IMR-90 (cell line): ENCODE measurements at regions not wholly inside any gene's neighbourhood (a gene's known extent, or its start where the extent isn't known, plus 50 kb on each side); places are given as distances from the start of the nearest gene placed in this dataset.

Source experiments
- ATAC-seq: fragments of 200-7000 bp; cut with Tn5 transposase; 2 replicates; pipeline ENCODE4 v1.9.1; 2020; ENCODE audit warnings: low read depth, mild to moderate bottlenecking, moderate library complexity
- BruUV-seq: library from RNA; stranded (reverse); fragments of 400-500 nt; replicated peaks from 2 replicates; lab custom pipeline; 2021; lab: Mats Ljungman, UMichigan
- CTCF ChIA-PET: fragments of 300-600 bp; formaldehyde crosslinking; extraction: SDS; loops from one replicate; lab custom pipeline; 2021; ENCODE audit warnings: antibody characterized with exemption; lab: Yijun Ruan, JAX
- POLR2A ChIA-PET: fragments of 300-600 bp; sonication (Branson Sonifier 250); formaldehyde crosslinking; loops from one replicate; lab custom pipeline; 2022; ENCODE audit warnings: antibody characterized with exemption; ENCODE audit not compliant: unreplicated experiment; lab: Charles Lee
- DNase-seq: peaks from one replicate; pipeline ENCODE4 v3.0.0; 2013
- H2AFZ ChIP-seq: replicated peaks from 2 replicates; pipeline ENCODE3; 2013; ENCODE audit warnings: low read length, mild to moderate bottlenecking; ENCODE audit not compliant: poor library complexity
- H2AK5ac ChIP-seq: 2 replicates; pipeline ENCODE4 v1.6.1; 2013; ENCODE audit warnings: low read depth, low read length, inconsistent platforms
- H2AK9ac ChIP-seq: replicated peaks from 2 replicates; pipeline ENCODE3; 2013; ENCODE audit warnings: mild to moderate bottlenecking, low read depth, low read length, moderate library complexity; ENCODE audit not compliant: poor library complexity
- H2BK120ac ChIP-seq: 2 replicates; pipeline ENCODE4 v1.6.1; 2013; ENCODE audit warnings: low read depth, low read length, inconsistent platforms
- H2BK15ac ChIP-seq: 3 replicates; pipeline ENCODE4 v1.6.1; 2013; ENCODE audit warnings: low read depth, low read length, inconsistent platforms
- H2BK20ac ChIP-seq: 2 replicates; pipeline ENCODE4 v1.6.1; 2013; ENCODE audit warnings: low read depth, mild to moderate bottlenecking, inconsistent platforms, low read length, moderate library complexity
- H2BK5ac ChIP-seq: 2 replicates; pipeline ENCODE4 v1.6.1; 2013; ENCODE audit warnings: mild to moderate bottlenecking, low read depth, low read length, inconsistent platforms; ENCODE audit not compliant: poor library complexity, severe bottlenecking
- H3K14ac ChIP-seq: replicated peaks from 2 replicates; pipeline ENCODE4 v1.6.1; 2013; ENCODE audit warnings: low read depth, low read length, inconsistent platforms
- H3K18ac ChIP-seq: 2 replicates; pipeline ENCODE4 v1.6.1; 2013; ENCODE audit warnings: low read depth, low read length, control low read depth
- H3K23ac ChIP-seq: 2 replicates; pipeline ENCODE4 v1.6.1; 2013; ENCODE audit warnings: low read depth, low read length, inconsistent platforms
- H3K27ac ChIP-seq: 2 replicates; pipeline ENCODE4 v1.5.1; 2013; ENCODE audit warnings: mild to moderate bottlenecking, control low read depth, low read length; ENCODE audit not compliant: insufficient read depth
- H3K27me3 ChIP-seq: 2 replicates; pipeline ENCODE4 v1.6.1; 2013; ENCODE audit warnings: low read length; ENCODE audit not compliant: control insufficient read depth, insufficient read depth
- H3K36me3 ChIP-seq: 2 replicates; pipeline ENCODE4 v1.6.1; 2013; ENCODE audit warnings: low read length, mixed read lengths; ENCODE audit not compliant: control insufficient read depth, insufficient read depth
- H3K4ac ChIP-seq: 2 replicates; pipeline ENCODE4 v1.6.1; 2013; ENCODE audit warnings: low read depth, low read length, inconsistent platforms
- H3K4me1 ChIP-seq: 2 replicates; pipeline ENCODE4 v1.6.1; 2013; ENCODE audit warnings: low read length, mixed read lengths; ENCODE audit not compliant: control insufficient read depth, insufficient read depth
- H3K4me2 ChIP-seq: 2 replicates; pipeline ENCODE4 v1.6.1; 2013; ENCODE audit warnings: low read depth, mild to moderate bottlenecking, control low read depth, low read length, moderate library complexity
- H3K4me3 ChIP-seq: 2 replicates; pipeline ENCODE4 v1.5.1; 2013; ENCODE audit warnings: low read depth, mild to moderate bottlenecking, control low read depth, low read length, moderate library complexity; ENCODE audit not compliant: insufficient read depth
- H3K56ac ChIP-seq: 2 replicates; pipeline ENCODE4 v1.6.1; 2013; ENCODE audit warnings: low read length, inconsistent platforms; ENCODE audit not compliant: insufficient read depth; ENCODE audit errors: extremely low read depth
- H3K79me1 ChIP-seq, 2 experiments: 2 replicates each; pipeline ENCODE4 v1.6.1; 2013; ENCODE audit warnings: low read length in 2 of 2, inconsistent platforms in 1 of 2, low read depth in 1 of 2
- H3K9ac ChIP-seq: 2 replicates; pipeline ENCODE4 v1.6.1; 2013; ENCODE audit warnings: low read depth, low read length, control low read depth
- H3K9me1 ChIP-seq: 2 replicates; pipeline ENCODE4 v1.6.1; 2013; ENCODE audit warnings: low read length, inconsistent platforms; ENCODE audit not compliant: insufficient read depth
- H3K9me3 ChIP-seq: 2 replicates; pipeline ENCODE4 v1.6.1; 2013; ENCODE audit warnings: low read length; ENCODE audit not compliant: control insufficient read depth, insufficient read depth
- H4K20me1 ChIP-seq: 2 replicates; pipeline ENCODE4 v1.6.1; 2013; ENCODE audit warnings: low read length, inconsistent platforms; ENCODE audit not compliant: insufficient read depth
- H4K5ac ChIP-seq: 2 replicates; pipeline ENCODE4 v1.6.1; 2013; ENCODE audit warnings: mild to moderate bottlenecking, low read depth, low read length, control low read depth
- H4K8ac ChIP-seq, 2 experiments: 2 replicates each; pipeline ENCODE4 v1.6.1; 2013; ENCODE audit warnings: low read depth in 2 of 2, low read length in 2 of 2, control low read depth in 1 of 2, inconsistent platforms in 1 of 2
- H4K91ac ChIP-seq: 2 replicates; pipeline ENCODE4 v1.6.1; 2013; ENCODE audit warnings: low read depth, low read length, inconsistent platforms; ENCODE audit not compliant: insufficient read depth
- BHLHE40 ChIP-seq: fragments of 150-350 bp; IDR thresholded peaks from 2 replicates; pipeline ENCODE4 v1.6.1; 2016; ENCODE audit warnings: mild to moderate bottlenecking, low read depth, low read length
- CHD1 ChIP-seq: IDR thresholded peaks from 2 replicates; pipeline ENCODE4 v1.6.1; 2012; ENCODE audit warnings: low read depth, low read length, improper control_type of control experiment
- FOS ChIP-seq: fragments of 150-350 bp; IDR thresholded peaks from 2 replicates; pipeline ENCODE4 v1.6.1; 2016; ENCODE audit warnings: low read depth, low read length
- MAFK ChIP-seq: IDR thresholded peaks from 2 replicates; pipeline ENCODE4 v1.6.1; 2012; ENCODE audit warnings: low read depth, low read length, improper control_type of control experiment
- POLR2A ChIP-seq: IDR thresholded peaks from 2 replicates; pipeline ENCODE4 v1.6.1; 2012; ENCODE audit warnings: mild to moderate bottlenecking, low read depth, low read length
- RCOR1 ChIP-seq: IDR thresholded peaks from 2 replicates; pipeline ENCODE4 v1.6.1; 2012; ENCODE audit warnings: mild to moderate bottlenecking, low read length, improper control_type of control experiment; ENCODE audit not compliant: insufficient replicate concordance
- RFX5 ChIP-seq: IDR thresholded peaks from 2 replicates; pipeline ENCODE4 v1.8.0; 2012; ENCODE audit warnings: low read depth, mild to moderate bottlenecking, low read length, moderate library complexity
- WGBS, 2 experiments: methylation state at CpG; one replicate each; pipeline versions ENCODE4 v1.1.5 to v1.1.7; 2013; ENCODE audit warnings: missing lambda C conversion rate in 2 of 2; ENCODE audit not compliant: insufficient read length in 1 of 2; ENCODE audit errors: extremely low coverage in 2 of 2; 5-methylcytosine and 5-hydroxymethylcytosine counted together
- dilution Hi-C: fragments of 300-500 bp; cut with HindIII; formaldehyde crosslinking; loops from one replicate; pipeline ENCODE4 v1.14.3; 2018; ENCODE audit warnings: low sequenced_read_pairs; ENCODE audit not compliant: unreplicated experiment
- in situ Hi-C: fragments of 300-500 bp; cut with MboI; formaldehyde crosslinking; loops from 3 replicates; pipeline ENCODE4 v1.14.3; 2019; ENCODE audit warnings: low sequenced_read_pairs, inconsistent platforms, mixed read lengths
- intact Hi-C: fragments of 100-400 bp; cut with micrococcal nuclease; formaldehyde crosslinking; loops from 2 replicates; pipeline ENCODE4 v1.10.0; 2022
- TF ChIP-seq, protein P1 (sequence below): conservative IDR thresholded peaks from 2 replicates; pipeline ENCODE4 v1.5.1; 2012; ENCODE audit warnings: mild to moderate bottlenecking, low read depth, low read length, improper control_type of control experiment
- TF ChIP-seq, protein P2 (sequence below): fragments of 150-350 bp; IDR thresholded peaks from 2 replicates; pipeline ENCODE4 v1.6.1; 2016; ENCODE audit warnings: low read depth, mild to moderate bottlenecking, low read length, moderate library complexity, borderline replicate concordance
- TF ChIP-seq, protein P3 (sequence below): fragments of 150-350 bp; IDR thresholded peaks from 2 replicates; pipeline ENCODE4 v1.6.1; 2017; ENCODE audit warnings: mild to moderate bottlenecking, antibody characterized with exemption, low read length, low read depth

DNA sequence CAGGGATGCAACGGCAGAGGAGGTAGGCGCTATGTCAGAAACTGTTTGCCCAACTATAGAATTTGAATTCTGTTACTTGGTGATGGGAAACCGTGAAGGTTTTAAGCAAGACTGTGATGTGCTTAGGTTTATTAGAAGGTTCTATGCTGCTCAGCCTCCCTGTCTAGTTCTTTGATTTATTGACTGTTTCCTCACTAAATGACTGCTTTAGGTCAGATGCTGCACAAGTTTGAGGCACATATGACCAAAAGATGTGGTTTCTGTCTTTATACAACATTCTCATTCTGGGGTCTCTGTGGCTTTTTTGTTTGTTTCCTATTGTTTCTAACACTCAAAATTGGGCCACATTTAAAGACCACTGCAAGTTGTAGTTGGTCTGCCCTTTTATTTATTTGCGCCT, 323.0 kb upstream of the OBI1 start:
- Histone ChIP-seq H4K8ac (no peak overlapping the region), H3K4me2 (no peak overlapping the region), H2BK20ac (no peak overlapping the region), H3K27ac (no peak overlapping the region), H3K18ac (no peak overlapping the region), H2BK15ac (no peak overlapping the region), H3K9ac (no peak overlapping the region), H3K36me3 (no peaks in the 10 kb centered on the region), H2AK9ac (no peak overlapping the region), H2BK5ac (no peak overlapping the region), H3K4me1 (no peaks in the 10 kb centered on the region), H3K27me3 (no peaks in the 10 kb centered on the region), H2AFZ (no peak overlapping the region), H3K4me3 (no peak overlapping the region), H3K14ac (no peak overlapping the region), H3K9me1 (no peaks in the 10 kb centered on the region), H4K20me1 (no peaks in the 10 kb centered on the region), H4K91ac (no peak overlapping the region), H3K9me3 (no peaks in the 10 kb centered on the region), H3K79me1 (no peaks in the 10 kb centered on the region), H2BK120ac (no peak overlapping the region), H4K5ac (no peak overlapping the region), H3K4ac (no peak overlapping the region), H3K56ac (no peak overlapping the region), H2AK5ac (no peak overlapping the region), H3K23ac (no peak overlapping the region)
- intact Hi-C loops, result no loop called here
- TF ChIP-seq BHLHE40, result no peak
- TF ChIP-seq MAFK, result no peak
- TF ChIP-seq RCOR1, result no peak
- TF ChIP-seq, protein P1, sequence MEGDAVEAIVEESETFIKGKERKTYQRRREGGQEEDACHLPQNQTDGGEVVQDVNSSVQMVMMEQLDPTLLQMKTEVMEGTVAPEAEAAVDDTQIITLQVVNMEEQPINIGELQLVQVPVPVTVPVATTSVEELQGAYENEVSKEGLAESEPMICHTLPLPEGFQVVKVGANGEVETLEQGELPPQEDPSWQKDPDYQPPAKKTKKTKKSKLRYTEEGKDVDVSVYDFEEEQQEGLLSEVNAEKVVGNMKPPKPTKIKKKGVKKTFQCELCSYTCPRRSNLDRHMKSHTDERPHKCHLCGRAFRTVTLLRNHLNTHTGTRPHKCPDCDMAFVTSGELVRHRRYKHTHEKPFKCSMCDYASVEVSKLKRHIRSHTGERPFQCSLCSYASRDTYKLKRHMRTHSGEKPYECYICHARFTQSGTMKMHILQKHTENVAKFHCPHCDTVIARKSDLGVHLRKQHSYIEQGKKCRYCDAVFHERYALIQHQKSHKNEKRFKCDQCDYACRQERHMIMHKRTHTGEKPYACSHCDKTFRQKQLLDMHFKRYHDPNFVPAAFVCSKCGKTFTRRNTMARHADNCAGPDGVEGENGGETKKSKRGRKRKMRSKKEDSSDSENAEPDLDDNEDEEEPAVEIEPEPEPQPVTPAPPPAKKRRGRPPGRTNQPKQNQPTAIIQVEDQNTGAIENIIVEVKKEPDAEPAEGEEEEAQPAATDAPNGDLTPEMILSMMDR, result no peak
- TF ChIP-seq, protein P2, sequence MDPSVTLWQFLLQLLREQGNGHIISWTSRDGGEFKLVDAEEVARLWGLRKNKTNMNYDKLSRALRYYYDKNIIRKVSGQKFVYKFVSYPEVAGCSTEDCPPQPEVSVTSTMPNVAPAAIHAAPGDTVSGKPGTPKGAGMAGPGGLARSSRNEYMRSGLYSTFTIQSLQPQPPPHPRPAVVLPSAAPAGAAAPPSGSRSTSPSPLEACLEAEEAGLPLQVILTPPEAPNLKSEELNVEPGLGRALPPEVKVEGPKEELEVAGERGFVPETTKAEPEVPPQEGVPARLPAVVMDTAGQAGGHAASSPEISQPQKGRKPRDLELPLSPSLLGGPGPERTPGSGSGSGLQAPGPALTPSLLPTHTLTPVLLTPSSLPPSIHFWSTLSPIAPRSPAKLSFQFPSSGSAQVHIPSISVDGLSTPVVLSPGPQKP, result no peak
- TF ChIP-seq CHD1, result no peak
- no peak for TF ChIP-seq RFX5
- TF ChIP-seq, protein P3, sequence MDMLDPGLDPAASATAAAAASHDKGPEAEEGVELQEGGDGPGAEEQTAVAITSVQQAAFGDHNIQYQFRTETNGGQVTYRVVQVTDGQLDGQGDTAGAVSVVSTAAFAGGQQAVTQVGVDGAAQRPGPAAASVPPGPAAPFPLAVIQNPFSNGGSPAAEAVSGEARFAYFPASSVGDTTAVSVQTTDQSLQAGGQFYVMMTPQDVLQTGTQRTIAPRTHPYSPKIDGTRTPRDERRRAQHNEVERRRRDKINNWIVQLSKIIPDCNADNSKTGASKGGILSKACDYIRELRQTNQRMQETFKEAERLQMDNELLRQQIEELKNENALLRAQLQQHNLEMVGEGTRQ, result no peak
- no peak for TF ChIP-seq FOS
- no peak for TF ChIP-seq POLR2A
- ChIA-PET POLR2A (no interaction called here), CTCF (no interaction called here)
- no CpG with 5 or more reads among the region's 4 CpGs for WGBS, 2 experiments
- ATAC-seq (no peak), DNase-seq (no peak)
- in situ Hi-C loops, result no loop called here
- dilution Hi-C loops, result no loop called here
- no TSS peak for BruUV-seq
